NCI-H82 (cell line): ENCODE measurements at regions not wholly inside any gene's neighbourhood (a gene's known extent, or its start where the extent isn't known, plus 50 kb on each side); places are given as distances from the start of the nearest gene placed in this dataset.
A peak's percentile ranks its signal among the peaks of the same experiment; 100 is the strongest.
"Not testable (repeated sequence)": the region's sequence is repeated elsewhere in the genome, so short reads cannot be mapped to it uniquely, and the experiment has no call there.

Experiments used
- DNase-seq: peaks from one replicate; lab custom pipeline; 2025; lab: John Stamatoyannopoulos, UW

- DNase-seq: peak; percentile 23
Observed at GRCh38 chr13:61358599-61358998, 57.0 kb downstream of the PCDH20 start.

DNA sequence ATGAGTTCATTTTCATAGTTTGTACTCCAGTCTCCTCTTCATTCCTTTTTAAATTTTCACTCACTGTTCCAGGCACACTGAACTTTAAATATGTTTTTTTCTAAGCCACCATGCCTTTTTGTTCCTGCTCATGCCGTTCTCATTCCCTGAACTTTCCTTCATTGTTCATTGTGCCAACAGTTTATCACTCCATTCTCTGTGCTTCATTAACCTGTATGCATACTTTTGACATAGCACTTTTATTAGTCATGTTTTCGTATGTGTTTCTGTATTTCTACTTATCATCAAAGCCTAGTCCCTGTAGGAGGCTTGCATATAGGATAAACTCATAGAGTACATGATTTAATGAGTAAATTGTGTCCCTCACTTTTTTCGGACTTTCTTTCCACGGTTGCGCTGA lies 65.3 kb downstream of the PCDH20 start:
- no peak for DNase-seq

DNA sequence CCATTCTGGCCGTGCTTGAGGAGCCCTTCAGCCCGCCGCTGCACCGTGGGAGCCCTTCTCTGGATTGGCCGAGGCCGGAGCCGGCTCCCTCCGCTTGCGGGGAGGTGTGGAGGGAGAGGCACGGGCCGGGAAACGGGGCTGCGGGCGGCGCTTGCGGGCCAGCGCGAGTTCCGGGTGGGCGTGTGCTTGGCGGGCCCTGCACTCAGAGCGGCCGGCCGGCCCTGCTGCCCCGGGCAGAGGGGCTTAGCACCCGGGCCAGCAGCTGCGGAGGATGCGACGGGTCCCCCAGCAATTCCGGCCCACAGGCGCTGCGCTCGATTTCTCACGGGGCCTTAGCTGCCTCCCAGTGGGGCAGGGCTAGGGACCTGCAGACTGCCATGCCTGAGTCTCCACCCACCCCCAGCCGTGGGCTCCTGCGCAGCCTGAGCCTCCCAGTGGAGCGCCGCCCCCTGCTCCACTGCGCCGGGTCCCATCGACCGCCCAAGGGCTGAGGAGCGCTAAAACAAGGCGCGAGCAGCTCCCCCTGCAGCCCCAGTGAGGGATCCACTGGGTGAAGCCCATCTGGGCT lies 76.5 kb downstream of the PCDH20 start:
- peak; percentile 90 for DNase-seq

- DNase-seq: peak; percentile 75
Observed at GRCh38 chr13:61316647-61317046, 99.0 kb downstream of the PCDH20 start.

DNA sequence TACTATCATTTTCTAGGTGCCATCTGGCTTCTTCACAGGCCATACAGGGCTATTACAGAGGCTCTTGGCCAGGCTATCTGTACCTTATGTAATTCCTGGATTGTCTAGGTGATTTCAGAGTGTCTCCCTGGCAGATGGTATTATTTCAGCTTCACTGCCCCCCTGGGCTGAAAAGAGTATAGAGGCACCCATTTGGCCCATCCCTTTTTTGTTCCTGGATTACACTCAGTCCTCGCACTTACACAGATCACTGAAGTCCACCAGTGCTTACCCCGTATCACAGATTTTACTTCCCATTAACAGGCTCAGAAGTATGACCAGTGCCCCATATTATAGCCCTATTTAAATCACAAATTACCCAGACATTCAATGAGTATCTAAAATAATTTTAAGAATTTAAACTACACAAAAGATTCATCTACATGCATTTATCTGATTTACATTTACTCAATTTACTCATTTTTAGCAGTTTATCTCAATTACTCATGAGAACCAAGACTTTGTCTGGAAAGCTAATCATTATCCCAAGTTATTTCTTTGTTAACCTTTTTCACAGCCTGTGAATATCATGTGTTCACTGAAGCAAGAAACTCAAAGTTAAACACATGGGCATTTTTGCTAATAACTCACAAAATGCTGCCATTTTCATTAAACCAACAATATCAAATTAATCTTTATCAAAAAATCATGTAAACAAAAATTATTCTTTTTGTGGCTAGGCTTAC lies 121.0 kb downstream of the PCDH20 start:
- DNase-seq: peak; percentile 34

DNA sequence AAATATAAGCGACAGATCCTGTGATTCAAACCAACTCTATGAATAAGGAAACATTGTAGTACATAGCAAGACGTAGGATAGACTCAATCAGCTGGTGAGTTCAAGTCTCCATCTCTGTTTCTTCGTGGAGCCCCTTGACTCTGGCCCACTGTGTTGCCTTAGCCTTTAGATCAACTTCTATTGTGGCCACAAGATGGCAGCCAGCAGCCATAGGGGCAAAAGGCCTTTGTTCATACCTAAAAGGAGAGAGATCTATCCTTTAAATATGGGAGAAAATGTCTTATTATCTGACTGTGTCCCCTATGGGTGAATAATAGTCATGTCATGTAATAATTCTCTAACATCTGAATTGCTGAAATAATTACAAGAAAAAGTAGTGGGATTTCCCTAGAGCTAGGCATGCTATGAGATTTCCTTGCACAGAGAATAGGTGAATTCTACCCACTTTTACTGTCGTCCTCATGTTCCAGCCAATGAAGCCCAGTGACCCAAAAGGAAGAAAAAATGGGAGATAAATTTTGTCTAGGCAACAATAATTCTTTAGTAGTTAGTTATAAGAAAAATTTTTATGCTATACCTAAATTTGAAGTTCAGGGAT lies 129.4 kb downstream of the PCDH20 start:
- DNase-seq: peak; percentile 75

GRCh38 chr13:61277586-61278276 lies 137.9 kb downstream of the PCDH20 start:
- DNase-seq: no peak

DNA sequence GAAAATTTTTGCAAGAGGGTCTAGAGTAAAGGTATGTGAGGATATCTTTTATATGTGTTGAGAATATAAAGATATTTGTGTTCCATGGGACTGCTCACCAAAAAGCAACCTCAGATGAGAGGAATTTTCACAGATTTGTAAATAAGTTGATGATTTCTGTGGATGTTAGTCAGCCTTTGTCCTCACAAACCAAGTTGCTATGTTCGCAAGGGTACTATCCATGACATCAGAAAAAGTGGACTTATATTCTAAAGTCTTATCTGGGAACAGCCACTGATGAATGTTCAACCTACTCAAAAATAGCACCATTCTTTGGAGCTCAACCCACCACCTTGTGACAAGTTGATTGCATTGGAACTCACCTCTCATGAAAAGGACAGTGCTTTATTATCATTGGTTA lies 138.6 kb downstream of the PCDH20 start:
- no peak for DNase-seq

DNA sequence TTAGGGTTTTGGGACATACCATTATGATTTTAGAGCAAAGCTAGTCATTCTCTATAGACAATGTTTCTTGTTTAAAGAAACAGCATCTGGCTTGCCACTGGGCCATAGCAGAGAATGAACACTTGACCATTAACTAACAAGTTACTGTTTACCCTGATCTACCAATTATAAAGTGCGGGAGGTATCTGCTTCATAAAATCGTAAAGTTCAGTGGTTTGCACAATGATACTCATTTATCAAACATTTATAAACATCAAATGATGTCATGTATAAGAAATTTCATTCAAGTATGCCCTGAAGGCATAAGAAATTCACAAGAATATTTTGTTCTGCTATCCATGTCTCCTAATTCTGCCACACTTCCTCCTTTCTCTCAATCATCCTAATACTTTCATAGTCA lies 139.2 kb downstream of the PCDH20 start:
- no peak for DNase-seq

GRCh38 chr13:61275736-61276135 lies 139.9 kb downstream of the PCDH20 start:
- no peak for DNase-seq

DNA sequence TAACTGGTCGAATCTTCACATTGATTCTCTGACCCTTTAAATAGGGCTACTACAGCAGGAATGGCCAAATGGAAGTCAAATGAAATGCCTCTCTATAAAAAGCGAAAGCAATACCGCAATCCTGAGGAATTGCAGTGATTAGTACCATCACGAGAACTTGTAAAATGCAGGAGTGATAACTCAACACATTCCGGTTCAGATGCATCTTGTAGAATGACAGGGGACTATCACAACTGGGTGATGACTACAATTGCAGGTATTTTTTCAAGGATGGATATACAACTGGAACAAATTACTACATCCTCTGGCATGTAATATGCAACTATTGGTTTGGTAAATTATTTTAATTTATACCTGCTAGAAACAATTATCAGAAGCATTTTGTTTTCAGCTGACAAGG lies 140.4 kb downstream of the PCDH20 start:
- no peak for DNase-seq

- not testable (repeated sequence) for DNase-seq
Observed at GRCh38 chr13:61266896-61267295, 148.8 kb downstream of the PCDH20 start.

GRCh38 chr13:61261746-61262472 lies 153.7 kb downstream of the PCDH20 start:
- DNase-seq: peak; percentile 18

DNA sequence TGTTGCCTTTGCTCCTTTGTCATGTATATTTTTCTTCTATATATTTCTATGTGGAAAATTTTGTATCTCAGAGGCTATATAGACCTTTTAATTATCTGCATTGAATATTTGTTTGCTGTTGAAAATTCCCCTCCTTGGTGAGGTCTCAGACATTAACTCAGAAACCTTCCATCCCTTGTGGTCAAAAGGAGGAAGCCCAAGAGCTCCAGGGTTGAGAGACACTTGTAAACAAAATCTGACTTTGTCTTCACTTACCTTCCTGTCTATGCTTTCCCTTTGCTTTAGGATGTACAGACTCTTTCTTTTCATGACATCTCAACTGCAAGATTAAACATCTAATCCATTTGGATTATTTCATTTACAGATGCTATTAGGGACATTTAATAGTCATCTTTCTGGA lies 157.5 kb downstream of the PCDH20 start:
- DNase-seq: no peak

DNA sequence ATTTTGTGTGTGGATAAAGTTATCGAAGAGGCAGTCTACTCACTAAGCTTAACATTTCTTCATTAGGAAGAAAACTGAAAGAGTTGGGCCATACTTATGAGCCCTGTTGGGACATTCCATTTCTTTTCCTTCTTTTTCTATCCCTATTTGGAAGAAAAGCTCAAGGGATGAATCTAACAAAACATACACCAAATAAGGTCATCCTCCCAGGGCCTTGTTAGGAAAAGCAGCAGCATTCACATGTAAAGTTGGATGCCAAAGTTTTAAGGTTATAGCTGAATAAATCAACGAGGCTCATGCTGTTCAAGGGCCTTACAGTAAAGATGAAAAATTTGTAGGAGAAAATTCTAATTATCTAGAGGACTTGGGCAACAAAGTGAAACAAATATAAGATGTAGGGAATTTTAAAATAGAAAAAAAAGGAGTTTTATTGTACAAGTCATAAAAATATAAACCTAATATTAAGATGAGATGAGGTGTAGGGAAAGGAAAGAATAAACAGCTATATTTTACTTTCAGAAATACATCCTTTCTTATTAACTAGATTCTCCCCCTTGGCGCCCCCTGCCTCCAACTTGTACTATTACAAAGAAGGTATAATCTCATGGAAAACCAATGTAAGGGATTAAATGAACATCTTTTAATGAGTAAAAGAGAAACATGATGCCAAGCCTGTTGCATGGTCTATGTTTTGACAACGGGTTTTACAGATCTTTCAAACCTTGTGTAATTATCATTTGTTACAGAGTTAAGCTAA lies 160.4 kb downstream of the PCDH20 start:
- peak; percentile 69 for DNase-seq

GRCh38 chr13:61253105-61253877 lies 162.4 kb downstream of the PCDH20 start:
- no peak for DNase-seq

- no peak for DNase-seq
Observed at GRCh38 chr13:61252213-61252612, 163.4 kb downstream of the PCDH20 start.

GRCh38 chr13:61247149-61247936 lies 168.3 kb downstream of the PCDH20 start:
- peak; percentile 17 for DNase-seq

DNA sequence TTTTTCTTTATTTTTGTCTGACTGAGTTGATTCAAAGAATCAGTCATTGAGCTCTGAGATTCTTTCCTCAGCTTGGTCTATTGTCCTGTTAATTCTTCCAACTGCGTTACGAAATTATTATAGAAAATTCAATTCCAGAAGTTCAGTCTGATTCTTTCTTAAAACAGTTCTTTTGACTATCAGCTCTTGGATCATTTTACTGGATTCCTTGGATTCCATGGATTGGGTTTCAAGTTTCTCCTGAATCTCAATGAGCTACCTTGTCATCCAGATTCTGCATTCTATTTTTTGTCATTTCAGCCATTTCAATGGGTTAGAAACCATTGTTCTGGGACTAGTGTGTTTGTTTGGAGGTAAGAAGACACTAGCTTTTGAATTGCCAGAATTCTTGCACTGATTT lies 169.3 kb downstream of the PCDH20 start:
- DNase-seq: no peak

GRCh38 chr13:61215601-61216000 lies 200.0 kb downstream of the PCDH20 start:
- DNase-seq: no peak
